ENCODE measurements at regions not wholly inside any gene's neighbourhood (a gene's known extent, or its start where the extent isn't known, plus 50 kb on each side); places are given as distances from the start of the nearest gene placed in this dataset.
A peak's percentile ranks its signal among the peaks of the same experiment; 100 is the strongest.
"Not testable (repeated sequence)": the region's sequence is repeated elsewhere in the genome, so short reads cannot be mapped to it uniquely, and the experiment has no call there.

- no peak for DNase-seq
Observed at GRCh38 chr10:23657677-23658076, 218.8 kb downstream of the OTUD1 start.

- not testable (repeated sequence) for DNase-seq
Observed at GRCh38 chr10:23671866-23672265, 233.0 kb downstream of the OTUD1 start.

GRCh38 chr10:23675585-23675984 is 236.7 kb downstream of the OTUD1 start:
- DNase-seq, result no peak

GRCh38 chr10:23676296-23676695 is 237.4 kb downstream of the OTUD1 start:
- no peak for DNase-seq

- DNase-seq, result no peak
Observed at GRCh38 chr10:23686722-23687121, 247.8 kb downstream of the OTUD1 start.

- DNase-seq, result no peak
Observed at GRCh38 chr10:23692736-23693135, 253.9 kb downstream of the OTUD1 start.

GRCh38 chr10:23693501-23693901 is 254.6 kb downstream of the OTUD1 start:
- no peak for DNase-seq

- no peak for DNase-seq
Observed at GRCh38 chr10:23693925-23694324, 255.1 kb downstream of the OTUD1 start.

GRCh38 chr10:23694446-23694920 is 255.6 kb downstream of the OTUD1 start:
- DNase-seq, result no peak

- DNase-seq, result no peak
Observed at GRCh38 chr10:23694921-23695824, 256.3 kb downstream of the OTUD1 start.

GRCh38 chr10:23695825-23696420 is 257.0 kb downstream of the OTUD1 start:
- no peak for DNase-seq

- no peak for DNase-seq
Observed at GRCh38 chr10:23696476-23696875, 257.6 kb downstream of the OTUD1 start.

- DNase-seq, result peak; percentile 33
Observed at GRCh38 chr10:23702977-23703414, 264.1 kb downstream of the OTUD1 start.

- DNase-seq, result no peak
Observed at GRCh38 chr10:23715363-23715762, 276.5 kb downstream of the OTUD1 start.

GRCh38 chr10:23717913-23718312 is 279.0 kb downstream of the OTUD1 start:
- DNase-seq, result no peak

- no peak for DNase-seq
Observed at GRCh38 chr10:23718946-23719345, 280.1 kb downstream of the OTUD1 start.

GRCh38 chr10:23723796-23724195 is 284.9 kb downstream of the OTUD1 start:
- DNase-seq, result no peak

GRCh38 chr10:23725548-23725947 is 286.7 kb downstream of the OTUD1 start:
- DNase-seq, result no peak

GRCh38 chr10:23742368-23742767 is 303.5 kb downstream of the OTUD1 start:
- DNase-seq, result no peak

GRCh38 chr10:23742807-23743206 is 303.9 kb downstream of the OTUD1 start:
- DNase-seq, result no peak

GRCh38 chr10:23754179-23754578 is 315.3 kb downstream of the OTUD1 start:
- DNase-seq, result no peak

GRCh38 chr10:23754941-23755340 is 316.1 kb downstream of the OTUD1 start:
- DNase-seq, result no peak

GRCh38 chr10:23755556-23755955 is 316.7 kb downstream of the OTUD1 start:
- no peak for DNase-seq

GRCh38 chr10:23768281-23768680 is 329.4 kb downstream of the OTUD1 start:
- DNase-seq, result no peak
